T-helper 1 cell treated with Interleukin-12 subunit alpha and Interleukin-12 subunit beta and Interleukin-4 antibody, amounts not matched to agents 30 ng/mL and 1 ng/mL, for 36 hours (primary cell): ENCODE measurements at regions not wholly inside any gene's neighbourhood (a gene's known extent, or its start where the extent isn't known, plus 50 kb on each side); places are given as distances from the start of the nearest gene placed in this dataset.

ENCODE experiments used
- intact Hi-C: fragments of 100-400 bp; cut with micrococcal nuclease; formaldehyde crosslinking; loops from one replicate; pipeline ENCODE4 v1.15.1; 2024

- intact Hi-C loops: no loop called here
These were observed 78.8 kb downstream of the TET3 start for GRCh38 chr2:74063486-74063885.

- intact Hi-C loops: no loop called here
These were observed 80.7 kb downstream of the TET3 start for GRCh38 chr2:74065456-74065855.

- intact Hi-C loops: no loop called here
These were observed 81.1 kb downstream of the BOLA3 start for GRCh38 chr2:74066491-74067203.

- intact Hi-C loops: no loop called here
These were observed 80.4 kb downstream of the BOLA3 start for GRCh38 chr2:74067221-74067747.

- intact Hi-C loops: no loop called here
These were observed 76.7 kb downstream of the BOLA3 start for GRCh38 chr2:74070991-74071390.

GRCh38 chr2:74071426-74071825, 76.3 kb downstream of the BOLA3 start:
- intact Hi-C loops: no loop called here

GRCh38 chr2:74072565-74072964, 75.1 kb downstream of the BOLA3 start:
- intact Hi-C loops: no loop called here

- intact Hi-C loops: no loop called here
These were observed 73.2 kb downstream of the BOLA3 start for GRCh38 chr2:74074487-74074886.

- intact Hi-C loops: no loop called here
These were observed 71.6 kb downstream of the BOLA3 start for GRCh38 chr2:74076074-74076470.

GRCh38 chr2:74077636-74078035, 70.1 kb downstream of the BOLA3 start:
- intact Hi-C loops: no loop called here

- intact Hi-C loops: no loop called here
These were observed 69.2 kb downstream of the BOLA3 start for GRCh38 chr2:74078466-74078865.

- intact Hi-C loops: no loop called here
These were observed 68.0 kb downstream of the BOLA3 start for GRCh38 chr2:74079522-74080341.

- intact Hi-C loops: no loop called here
These were observed 67.4 kb downstream of the BOLA3 start for GRCh38 chr2:74080346-74080745.

- intact Hi-C loops: no loop called here
These were observed 66.5 kb downstream of the BOLA3 start for GRCh38 chr2:74081030-74081762.

GRCh38 chr2:74081763-74082110, 66.0 kb downstream of the BOLA3 start:
- intact Hi-C loops: no loop called here

- intact Hi-C loops: no loop called here
These were observed 64.0 kb downstream of the BOLA3 start for GRCh38 chr2:74083750-74084149.
